Astrocyte of the cerebellum (primary cell): ENCODE measurements at regions not wholly inside any gene's neighbourhood (a gene's known extent, or its start where the extent isn't known, plus 50 kb on each side); places are given as distances from the start of the nearest gene placed in this dataset.

Source experiments
- DNase-seq: peaks from one replicate; pipeline ENCODE4 v3.0.0-alpha.2; 2011; ENCODE audit warnings: low read depth
- H3K4me3 ChIP-seq: 2 replicates; pipeline ENCODE4 v1.5.1; 2011; ENCODE audit warnings: mild to moderate bottlenecking, low read depth, low read length, moderate library complexity
- in situ Hi-C: cut with HindIII; loops from 2 replicates; pipeline ENCODE4 v1.10.0; 2017; ENCODE audit warnings: low sequenced_read_pairs
- TF ChIP-seq, protein P1 (sequence below): IDR thresholded peaks from 2 replicates; pipeline ENCODE4 v1.5.1; 2012; ENCODE audit warnings: low read length, low read depth, moderate library complexity, mild to moderate bottlenecking; ENCODE audit errors: missing control alignments

DNA sequence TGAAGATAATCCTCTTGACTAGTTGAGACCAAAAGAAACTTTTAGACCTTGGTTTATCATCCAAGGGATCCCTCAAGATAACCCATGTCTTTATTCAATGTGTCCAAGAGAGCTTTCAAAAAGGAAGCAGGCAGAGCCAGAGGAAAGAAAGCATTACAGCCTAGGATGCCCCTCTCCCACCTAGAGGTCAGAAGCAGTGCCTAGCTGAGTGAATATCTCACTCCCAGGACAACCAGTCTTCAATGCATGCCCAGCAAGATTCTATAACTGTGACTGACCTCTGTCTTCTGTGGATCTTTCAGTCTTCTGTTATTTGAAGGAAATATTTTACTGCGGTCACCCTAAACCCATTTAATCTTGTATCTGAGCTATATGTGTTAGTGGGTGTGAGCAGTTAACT, 537.2 kb upstream of the CPEB2 start:
- TF ChIP-seq, protein P1, sequence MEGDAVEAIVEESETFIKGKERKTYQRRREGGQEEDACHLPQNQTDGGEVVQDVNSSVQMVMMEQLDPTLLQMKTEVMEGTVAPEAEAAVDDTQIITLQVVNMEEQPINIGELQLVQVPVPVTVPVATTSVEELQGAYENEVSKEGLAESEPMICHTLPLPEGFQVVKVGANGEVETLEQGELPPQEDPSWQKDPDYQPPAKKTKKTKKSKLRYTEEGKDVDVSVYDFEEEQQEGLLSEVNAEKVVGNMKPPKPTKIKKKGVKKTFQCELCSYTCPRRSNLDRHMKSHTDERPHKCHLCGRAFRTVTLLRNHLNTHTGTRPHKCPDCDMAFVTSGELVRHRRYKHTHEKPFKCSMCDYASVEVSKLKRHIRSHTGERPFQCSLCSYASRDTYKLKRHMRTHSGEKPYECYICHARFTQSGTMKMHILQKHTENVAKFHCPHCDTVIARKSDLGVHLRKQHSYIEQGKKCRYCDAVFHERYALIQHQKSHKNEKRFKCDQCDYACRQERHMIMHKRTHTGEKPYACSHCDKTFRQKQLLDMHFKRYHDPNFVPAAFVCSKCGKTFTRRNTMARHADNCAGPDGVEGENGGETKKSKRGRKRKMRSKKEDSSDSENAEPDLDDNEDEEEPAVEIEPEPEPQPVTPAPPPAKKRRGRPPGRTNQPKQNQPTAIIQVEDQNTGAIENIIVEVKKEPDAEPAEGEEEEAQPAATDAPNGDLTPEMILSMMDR: no peak
- no peak for DNase-seq
- in situ Hi-C loops: no loop called here
- no peak overlapping the region for H3K4me3 ChIP-seq

DNA sequence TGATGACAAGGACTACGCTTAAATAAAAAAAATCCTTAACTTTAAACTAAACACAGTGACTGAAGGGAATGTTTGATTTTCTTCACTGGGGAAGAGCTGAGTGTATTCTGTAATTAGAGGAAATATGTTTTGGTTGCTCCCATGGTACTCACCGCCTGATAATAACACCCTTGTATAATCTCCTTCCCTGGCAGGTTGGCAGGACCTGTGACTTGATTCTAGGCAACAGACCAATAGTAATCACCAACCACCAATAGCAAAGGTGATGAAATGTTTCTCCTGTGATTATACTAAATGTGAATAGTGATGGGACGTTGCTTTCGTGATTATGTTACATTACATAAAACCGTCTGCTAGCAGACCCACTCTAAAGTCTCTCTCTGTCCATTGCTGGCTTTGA, 536.8 kb upstream of the CPEB2 start:
- TF ChIP-seq, protein P1: no peak
- in situ Hi-C loops: no loop called here
- H3K4me3 ChIP-seq: no peak overlapping the region
- DNase-seq: no peak

DNA sequence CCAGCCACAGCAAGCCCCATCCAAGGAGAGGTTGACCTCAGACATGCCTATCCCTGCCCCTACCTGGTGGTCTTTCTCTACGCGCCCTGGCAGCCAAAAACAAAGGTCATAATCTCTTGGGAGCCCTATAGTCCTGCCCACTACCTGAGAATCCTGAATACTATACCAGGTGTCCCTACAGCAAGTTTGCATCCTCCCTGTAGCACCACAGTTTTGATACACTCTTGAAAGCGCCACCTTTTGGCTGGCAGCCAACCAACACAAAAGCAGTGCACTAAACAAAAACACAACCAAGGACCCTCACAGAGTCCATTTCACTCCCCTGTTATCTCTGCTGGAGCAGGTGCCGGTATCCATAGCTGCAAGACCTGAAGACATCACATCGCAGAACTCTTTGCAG, 523.8 kb upstream of the CPEB2 start:
- no peak overlapping the region for H3K4me3 ChIP-seq
- in situ Hi-C loops: no loop called here
- DNase-seq: no peak
- TF ChIP-seq, protein P1: no peak

DNA sequence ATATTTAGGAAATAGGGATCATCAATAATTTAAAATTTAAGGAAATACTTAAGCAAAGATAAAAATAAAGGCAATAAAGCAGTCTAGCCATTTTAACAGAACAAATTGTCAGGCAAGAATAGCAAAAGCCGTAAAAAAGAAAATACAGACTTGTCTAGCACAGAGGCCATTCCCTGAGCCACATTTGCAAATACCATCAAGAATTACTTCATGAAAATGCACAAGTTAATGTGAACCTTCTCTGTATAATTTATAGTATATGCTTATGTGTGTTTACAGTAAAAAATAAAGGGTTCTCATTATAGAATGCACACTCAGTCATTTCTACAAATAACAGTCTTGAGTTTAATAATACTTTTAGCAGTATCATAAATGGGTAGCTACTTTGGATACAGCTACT, 505.9 kb upstream of the CPEB2 start:
- TF ChIP-seq, protein P1: no peak
- DNase-seq: no peak
- H3K4me3 ChIP-seq: no peak overlapping the region
- in situ Hi-C loops: no loop called here

DNA sequence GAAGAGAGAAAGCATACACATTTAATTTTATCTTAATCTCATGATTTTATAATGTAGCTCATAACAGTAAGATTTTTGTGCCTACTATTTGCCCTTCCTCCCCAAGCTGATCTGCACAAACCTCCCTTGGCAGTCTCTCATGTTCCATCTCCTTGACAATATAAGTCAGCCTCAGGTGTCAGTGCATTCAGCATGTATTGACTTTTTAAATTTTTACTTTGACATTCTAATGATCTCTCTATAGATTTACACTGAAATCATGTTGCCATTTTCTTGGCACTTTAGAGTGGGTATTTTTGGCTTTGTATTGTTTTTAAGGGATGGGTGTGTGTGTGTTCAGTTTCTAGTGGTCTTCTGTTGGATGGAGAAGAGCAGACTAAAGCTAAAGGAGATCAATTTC, 505.3 kb upstream of the CPEB2 start:
- H3K4me3 ChIP-seq: no peak overlapping the region
- in situ Hi-C loops: no loop called here
- TF ChIP-seq, protein P1: no peak
- DNase-seq: no peak

DNA sequence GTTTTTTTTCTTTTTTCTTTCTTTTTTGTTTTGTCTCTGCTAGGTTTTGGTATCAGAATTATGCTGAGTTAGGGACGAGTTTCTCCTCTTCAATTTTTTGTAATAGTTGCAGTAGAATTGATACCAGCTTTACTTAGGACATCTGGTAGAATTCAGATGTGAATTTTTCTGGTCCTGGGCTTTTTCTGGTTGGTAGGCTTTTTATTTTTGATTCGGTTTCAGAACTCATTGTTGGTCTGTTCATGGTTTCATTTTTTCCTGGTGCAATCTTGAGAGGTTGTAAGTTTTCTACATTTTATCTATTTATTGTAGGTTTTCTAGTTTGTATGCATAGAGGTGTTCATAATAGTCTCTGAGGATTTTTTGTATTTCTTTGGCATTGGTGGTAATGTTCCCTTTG, 498.1 kb upstream of the CPEB2 start:
- TF ChIP-seq, protein P1: no peak
- in situ Hi-C loops: no loop called here
- H3K4me3 ChIP-seq: no peak overlapping the region
- no peak for DNase-seq

DNA sequence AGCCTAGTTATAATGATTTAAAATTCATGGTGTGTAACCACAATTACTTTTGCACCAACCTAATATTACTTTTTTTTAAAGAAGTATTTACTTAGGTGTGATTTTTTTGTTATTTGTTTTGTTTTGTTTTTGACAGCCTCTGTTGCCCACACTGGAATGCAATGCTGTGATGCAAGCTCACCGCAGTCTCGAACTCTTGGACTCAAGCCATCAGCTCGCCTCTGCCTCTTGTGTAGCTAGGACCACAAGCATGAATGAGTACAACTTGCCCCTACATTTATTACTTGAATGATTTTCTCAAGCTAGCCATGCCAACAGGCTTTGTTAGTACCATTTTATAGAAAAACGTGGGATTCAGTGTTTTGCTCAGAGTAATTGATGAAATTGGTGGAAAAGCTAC, 488.8 kb upstream of the CPEB2 start:
- in situ Hi-C loops: no loop called here
- TF ChIP-seq, protein P1: no peak
- DNase-seq: peak; percentile 68
- no peak overlapping the region for H3K4me3 ChIP-seq
